KMS-11 (cell line): ENCODE measurements at regions not wholly inside any gene's neighbourhood (a gene's known extent, or its start where the extent isn't known, plus 50 kb on each side); places are given as distances from the start of the nearest gene placed in this dataset.

Source experiments
- H2AFZ ChIP-seq: fragments of 200-600 bp; sonication (generic); 2 replicates; pipeline ENCODE4 v1.6.1; 2016; ENCODE audit warnings: antibody characterized with exemption, mixed run types, low read depth
- H3K27ac ChIP-seq: fragments of 200-600 bp; sonication (generic); 2 replicates; pipeline ENCODE4 v1.6.1; 2016; ENCODE audit warnings: mild to moderate bottlenecking, mixed run types
- H3K27me3 ChIP-seq: fragments of 200-600 bp; sonication (generic); 2 replicates; pipeline ENCODE4 v1.6.1; 2017; ENCODE audit warnings: mild to moderate bottlenecking, low read depth, mixed run types, moderate library complexity; ENCODE audit not compliant: insufficient read depth
- H3K36me3 ChIP-seq: fragments of 200-600 bp; sonication (generic); 2 replicates; pipeline ENCODE4 v1.6.1; 2017; ENCODE audit warnings: mild to moderate bottlenecking, mixed run types; ENCODE audit not compliant: insufficient read depth
- H3K4me1 ChIP-seq: fragments of 200-600 bp; sonication (generic); 2 replicates; pipeline ENCODE4 v1.6.1; 2016; ENCODE audit warnings: mild to moderate bottlenecking, low read depth, mixed run types; ENCODE audit not compliant: poor library complexity, severe bottlenecking
- H3K4me2 ChIP-seq: fragments of 200-600 bp; sonication (generic); 2 replicates; pipeline ENCODE4 v1.7.0; 2016; ENCODE audit warnings: mild to moderate bottlenecking, mixed run types
- H3K4me3 ChIP-seq: fragments of 200-600 bp; sonication (generic); IDR thresholded peaks from 2 replicates; pipeline ENCODE4 v1.6.1; 2017; ENCODE audit warnings: low read depth, low read length, mixed read lengths; ENCODE audit not compliant: insufficient read depth
- H3K79me2 ChIP-seq: fragments of 200-600 bp; sonication (generic); 2 replicates; pipeline ENCODE4 v1.6.1; 2016; ENCODE audit warnings: low read depth, mixed run types; ENCODE audit not compliant: insufficient read depth
- H3K9ac ChIP-seq: fragments of 200-600 bp; sonication (generic); 2 replicates; pipeline ENCODE4 v1.6.1; 2016; ENCODE audit warnings: mild to moderate bottlenecking, mixed run types
- H4K20me1 ChIP-seq: fragments of 200-600 bp; sonication (generic); 2 replicates; pipeline ENCODE4 v1.6.1; 2016; ENCODE audit warnings: mild to moderate bottlenecking, mixed run types; ENCODE audit not compliant: insufficient read depth
- TF ChIP-seq, protein P1 (sequence below): fragments of 200-600 bp; sonication (generic); conservative IDR thresholded peaks from 2 replicates; pipeline ENCODE4 v1.6.1; 2017; ENCODE audit warnings: low read depth, mild to moderate bottlenecking, antibody characterized with exemption, low read length, moderate library complexity, mixed read lengths

DNA sequence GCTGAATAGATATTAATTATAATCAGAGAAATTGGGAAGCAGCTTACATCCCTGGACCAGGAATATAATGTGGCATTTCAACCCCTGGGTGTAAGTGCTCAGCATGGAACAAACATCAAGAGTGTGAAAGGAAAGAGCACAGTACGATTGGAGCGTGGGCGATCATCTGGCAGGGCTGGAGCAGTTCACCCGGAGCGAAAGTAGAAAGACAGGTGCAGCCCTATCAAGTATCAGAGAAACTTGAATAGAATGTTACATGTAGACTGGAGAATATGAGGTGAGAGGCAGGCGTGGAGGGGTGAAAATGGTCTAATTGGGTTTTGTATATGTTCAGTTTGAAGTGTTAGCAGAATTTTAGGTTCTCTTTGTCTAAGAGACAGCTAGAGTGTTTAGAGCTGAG, 303.0 kb downstream of the MDFIC start:
- Histone ChIP-seq H3K4me3 (no peak overlapping the region), H3K27me3 (no peaks in the 10 kb centered on the region), H2AFZ (no peak overlapping the region), H3K27ac (no peak overlapping the region), H3K9ac (no peak overlapping the region), H4K20me1 (no peaks in the 10 kb centered on the region), H3K4me1 (peaks cover 25% of the 10 kb centered on the region), H3K79me2 (no peaks in the 10 kb centered on the region), H3K36me3 (no peaks in the 10 kb centered on the region), H3K4me2 (no peak overlapping the region)
- TF ChIP-seq, protein P1, sequence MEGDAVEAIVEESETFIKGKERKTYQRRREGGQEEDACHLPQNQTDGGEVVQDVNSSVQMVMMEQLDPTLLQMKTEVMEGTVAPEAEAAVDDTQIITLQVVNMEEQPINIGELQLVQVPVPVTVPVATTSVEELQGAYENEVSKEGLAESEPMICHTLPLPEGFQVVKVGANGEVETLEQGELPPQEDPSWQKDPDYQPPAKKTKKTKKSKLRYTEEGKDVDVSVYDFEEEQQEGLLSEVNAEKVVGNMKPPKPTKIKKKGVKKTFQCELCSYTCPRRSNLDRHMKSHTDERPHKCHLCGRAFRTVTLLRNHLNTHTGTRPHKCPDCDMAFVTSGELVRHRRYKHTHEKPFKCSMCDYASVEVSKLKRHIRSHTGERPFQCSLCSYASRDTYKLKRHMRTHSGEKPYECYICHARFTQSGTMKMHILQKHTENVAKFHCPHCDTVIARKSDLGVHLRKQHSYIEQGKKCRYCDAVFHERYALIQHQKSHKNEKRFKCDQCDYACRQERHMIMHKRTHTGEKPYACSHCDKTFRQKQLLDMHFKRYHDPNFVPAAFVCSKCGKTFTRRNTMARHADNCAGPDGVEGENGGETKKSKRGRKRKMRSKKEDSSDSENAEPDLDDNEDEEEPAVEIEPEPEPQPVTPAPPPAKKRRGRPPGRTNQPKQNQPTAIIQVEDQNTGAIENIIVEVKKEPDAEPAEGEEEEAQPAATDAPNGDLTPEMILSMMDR = no peak

DNA sequence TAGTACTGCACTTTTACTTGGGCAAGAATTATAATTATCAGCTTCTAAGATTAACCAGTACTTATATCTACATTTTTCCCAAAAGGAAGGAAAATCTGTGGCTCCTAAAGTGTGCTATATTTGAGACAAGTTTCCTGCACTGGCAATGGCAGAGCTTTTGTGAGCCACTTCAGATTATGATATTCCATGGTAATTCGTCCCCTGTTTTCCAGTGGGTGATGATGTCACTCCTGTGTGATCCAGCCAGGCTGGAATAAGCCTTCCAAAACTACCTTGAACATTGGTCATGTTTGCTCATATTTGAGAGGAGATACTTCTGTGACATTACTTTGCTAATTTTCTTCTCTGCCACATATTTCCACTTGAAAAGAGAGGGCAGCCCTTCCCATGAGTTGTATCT, 302.1 kb downstream of the MDFIC start:
- no peak overlapping the region for H3K9ac ChIP-seq
- TF ChIP-seq, protein P1 = no peak
- H4K20me1 ChIP-seq = no peaks in the 10 kb centered on the region
- peaks cover 16% of the 10 kb centered on the region for H3K4me1 ChIP-seq
- H2AFZ ChIP-seq = no peak overlapping the region
- H3K27me3 ChIP-seq = no peaks in the 10 kb centered on the region
- no peak overlapping the region for H3K27ac ChIP-seq
- H3K4me2 ChIP-seq = no peak overlapping the region
- no peaks in the 10 kb centered on the region for H3K79me2 ChIP-seq
- H3K36me3 ChIP-seq = no peaks in the 10 kb centered on the region
- no peak overlapping the region for H3K4me3 ChIP-seq

DNA sequence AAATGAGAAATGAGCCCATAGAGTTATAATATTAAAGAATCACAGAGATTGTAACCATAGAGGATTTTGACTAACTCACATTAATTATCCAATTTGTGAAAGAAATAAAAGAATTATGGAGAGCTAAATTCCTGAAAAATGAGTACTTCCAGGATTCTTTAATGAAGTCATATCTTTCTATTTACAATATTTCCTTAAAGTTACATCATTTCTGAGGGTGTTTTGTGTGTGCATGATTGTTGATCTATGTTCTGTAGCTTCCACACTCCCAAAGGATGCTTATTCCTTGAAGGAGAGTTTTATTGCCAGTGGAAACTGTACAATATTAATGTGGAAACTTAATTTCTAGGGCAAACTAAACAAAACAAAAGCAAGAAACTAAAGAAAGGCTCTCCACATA, 299.6 kb downstream of the MDFIC start:
- Histone ChIP-seq H3K9ac (no peak overlapping the region), H3K27ac (no peak overlapping the region), H3K4me2 (no peak overlapping the region), H3K4me3 (no peak overlapping the region), H4K20me1 (no peaks in the 10 kb centered on the region), H3K79me2 (no peaks in the 10 kb centered on the region), H2AFZ (no peak overlapping the region), H3K36me3 (no peaks in the 10 kb centered on the region), H3K4me1 (peaks cover 3% of the 10 kb centered on the region), H3K27me3 (no peaks in the 10 kb centered on the region)
- TF ChIP-seq, protein P1 = no peak

DNA sequence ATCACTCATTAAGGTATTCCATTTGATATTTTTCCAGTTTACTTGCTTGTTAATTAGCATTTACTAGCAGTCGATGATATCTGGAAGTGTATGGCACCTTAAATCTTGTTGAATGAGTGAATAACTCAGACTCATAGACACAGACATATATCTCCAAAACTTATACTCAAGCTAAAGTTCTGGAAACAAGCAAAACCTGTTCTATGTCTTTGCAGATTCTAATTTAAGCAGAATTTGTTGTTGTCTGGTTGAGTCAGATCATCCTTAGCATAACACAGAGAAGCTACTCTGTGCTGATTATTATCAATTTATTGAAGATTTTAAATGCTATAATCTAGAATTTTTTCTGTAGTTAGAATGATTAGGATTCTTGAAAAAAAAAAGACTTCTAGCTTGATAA, 296.2 kb downstream of the MDFIC start:
- no peaks in the 10 kb centered on the region for H3K36me3 ChIP-seq
- H3K4me3 ChIP-seq = no peak overlapping the region
- TF ChIP-seq, protein P1 = no peak
- H3K4me2 ChIP-seq = no peak overlapping the region
- no peaks in the 10 kb centered on the region for H3K79me2 ChIP-seq
- H4K20me1 ChIP-seq = no peaks in the 10 kb centered on the region
- H3K4me1 ChIP-seq = no peaks in the 10 kb centered on the region
- no peak overlapping the region for H3K27ac ChIP-seq
- no peaks in the 10 kb centered on the region for H3K27me3 ChIP-seq
- no peak overlapping the region for H2AFZ ChIP-seq
- H3K9ac ChIP-seq = no peak overlapping the region
